Neuronal stem cell (in vitro differentiated cells): ENCODE measurements at regions not wholly inside any gene's neighbourhood (a gene's known extent, or its start where the extent isn't known, plus 50 kb on each side); places are given as distances from the start of the nearest gene placed in this dataset.
"Not testable (repeated sequence)": the region's sequence is repeated elsewhere in the genome, so short reads cannot be mapped to it uniquely, and the experiment has no call there.

Experiments
- DNase-seq: peaks from one replicate; pipeline ENCODE4 v3.0.0-alpha.2; 2013; ENCODE audit warnings: low spot score
- H2AFZ ChIP-seq: one replicate; pipeline ENCODE4 v1.6.1; 2013; ENCODE audit warnings: mild to moderate bottlenecking, low read length, inconsistent platforms
- H2AK5ac ChIP-seq: 2 replicates; pipeline ENCODE4 v1.6.1; 2013; ENCODE audit warnings: low read depth, mild to moderate bottlenecking, inconsistent platforms, low read length, moderate library complexity, mixed read lengths
- H2BK120ac ChIP-seq: 2 replicates; pipeline ENCODE4 v1.6.1; 2013; ENCODE audit warnings: low read depth, mild to moderate bottlenecking, inconsistent platforms, low read length, moderate library complexity, mixed read lengths
- H2BK12ac ChIP-seq: one replicate; pipeline ENCODE4 v1.6.1; 2013; ENCODE audit warnings: low read length, inconsistent platforms
- H2BK15ac ChIP-seq: 2 replicates; pipeline ENCODE4 v1.6.1; 2013; ENCODE audit warnings: mild to moderate bottlenecking, low read length, inconsistent platforms, mixed read lengths
- H2BK5ac ChIP-seq: one replicate; pipeline ENCODE4 v1.6.1; 2013; ENCODE audit warnings: inconsistent platforms, mild to moderate bottlenecking, low read length, moderate library complexity
- H3K14ac ChIP-seq: one replicate; pipeline ENCODE4 v1.6.1; 2013; ENCODE audit warnings: low read length, inconsistent platforms
- H3K18ac ChIP-seq: 2 replicates; pipeline ENCODE4 v1.6.1; 2013; ENCODE audit warnings: low read length, inconsistent platforms
- H3K23ac ChIP-seq: 2 replicates; pipeline ENCODE4 v1.6.1; 2013; ENCODE audit warnings: low read depth, mild to moderate bottlenecking, mixed read lengths, low read length, inconsistent platforms; ENCODE audit not compliant: poor library complexity
- H3K27ac ChIP-seq: replicated peaks from 3 replicates; pipeline ENCODE4 v1.5.1; 2013; ENCODE audit warnings: low read length, inconsistent platforms
- H3K27me3 ChIP-seq, 3 experiments: 2 replicates each; pipeline ENCODE4 v1.6.1; 2013; ENCODE audit warnings: low read length in 3 of 3, mild to moderate bottlenecking in 2 of 3, inconsistent platforms in 1 of 3, low read depth in 1 of 3, mixed read lengths in 1 of 3, moderate library complexity in 1 of 3; ENCODE audit not compliant: control insufficient read depth in 3 of 3, insufficient read depth in 3 of 3
- H3K36me3 ChIP-seq, 2 donors: replicated peaks in 1 of 2; 2 replicates each; pipeline ENCODE4 v1.6.1; 2013; ENCODE audit warnings: low read length in 2 of 2; ENCODE audit not compliant: control insufficient read depth in 2 of 2, insufficient read depth in 2 of 2
- H3K4ac ChIP-seq: 2 replicates; pipeline ENCODE4 v1.6.1; 2013; ENCODE audit warnings: inconsistent platforms, mild to moderate bottlenecking, low read length, moderate library complexity
- H3K4me1 ChIP-seq, 2 donors: 1 replicate in 1 of 2; 2 replicates in 1 of 2; pipeline ENCODE4 v1.6.1; 2013; ENCODE audit warnings: low read length in 2 of 2, low read depth in 1 of 2; ENCODE audit not compliant: control insufficient read depth in 2 of 2, insufficient read depth in 1 of 2
- H3K4me2 ChIP-seq: one replicate; pipeline ENCODE4 v1.6.1; 2013; ENCODE audit warnings: mild to moderate bottlenecking, low read length, inconsistent platforms; ENCODE audit not compliant: insufficient read depth, poor library complexity, severe bottlenecking
- H3K4me3 ChIP-seq, 2 donors: 2 replicates each; pipeline ENCODE4 v1.5.1; 2013; ENCODE audit warnings: low read length in 2 of 2, mild to moderate bottlenecking in 2 of 2, inconsistent platforms in 1 of 2, moderate library complexity in 1 of 2
- H3K79me1 ChIP-seq: one replicate; pipeline ENCODE4 v1.6.1; 2013; ENCODE audit warnings: low read depth, mild to moderate bottlenecking, inconsistent platforms, low read length, moderate library complexity
- H3K9ac ChIP-seq: one replicate; pipeline ENCODE4 v1.6.1; 2013; ENCODE audit warnings: mild to moderate bottlenecking, low read depth, low read length, inconsistent platforms; ENCODE audit not compliant: poor library complexity
- H3K9me3 ChIP-seq, 2 donors: replicated peaks in 1 of 2; 2 replicates each; pipeline versions ENCODE3 to v1.6.1; 2013; ENCODE audit warnings: low read length in 2 of 2, mild to moderate bottlenecking in 2 of 2, inconsistent platforms in 1 of 2, low read depth in 1 of 2, mixed read lengths in 1 of 2, moderate library complexity in 1 of 2; ENCODE audit not compliant: control insufficient read depth in 2 of 2, insufficient read depth in 1 of 2
- H4K8ac ChIP-seq: one replicate; pipeline ENCODE4 v1.6.1; 2013; ENCODE audit warnings: low read depth, mild to moderate bottlenecking, inconsistent platforms, low read length, moderate library complexity
- H4K91ac ChIP-seq: one replicate; pipeline ENCODE4 v1.6.1; 2013; ENCODE audit warnings: low read length, low read depth, mild to moderate bottlenecking, inconsistent platforms; ENCODE audit not compliant: poor library complexity
- WGBS, 2 donors: extraction: QIAGEN DNeasy Blood & Tissue Kit; methylation state at CpG; one replicate each; pipeline ENCODE4 v1.1.7; 2013; ENCODE audit warnings: missing lambda C conversion rate in 2 of 2, mixed read lengths in 1 of 2; ENCODE audit not compliant: insufficient read length in 2 of 2, insufficient replicate concordance in 1 of 2; ENCODE audit errors: extremely low coverage in 2 of 2; 5-methylcytosine and 5-hydroxymethylcytosine counted together

DNA sequence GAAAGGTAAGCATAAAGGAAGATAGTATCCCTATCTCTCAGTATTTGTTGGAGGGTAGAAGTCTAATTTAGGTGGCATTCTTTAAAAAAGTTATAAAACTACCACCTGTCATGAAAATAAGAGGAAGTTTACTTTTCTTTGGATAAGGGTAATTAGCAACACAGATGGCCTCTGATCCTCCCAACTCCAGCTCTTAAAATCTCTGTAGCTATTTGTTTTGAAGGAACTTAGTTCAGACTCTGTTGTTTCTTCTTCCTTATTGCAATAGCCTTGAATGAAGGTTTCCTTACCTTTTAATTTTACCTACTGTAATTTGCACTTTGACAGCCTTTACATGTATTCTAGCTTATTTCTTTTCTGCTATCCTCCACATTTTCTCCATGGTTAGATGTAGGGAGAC lies 1261.3 kb downstream of the RAPGEF2 start:
- Histone ChIP-seq H3K14ac (no peak overlapping the region), H3K9me3 (no peaks in the 10 kb centered on the region), H2AFZ (no peak overlapping the region), H3K4ac (no peak overlapping the region), H3K36me3 (no peaks in the 10 kb centered on the region), H2BK120ac (no peak overlapping the region), H3K4me3 (no peak overlapping the region), H2BK15ac (no peak overlapping the region), H3K27me3 (no peaks in the 10 kb centered on the region), H3K27ac (no peak overlapping the region), H4K91ac (no peak overlapping the region), H4K8ac (no peak overlapping the region), H3K79me1 (no peaks in the 10 kb centered on the region), H3K9ac (no peak overlapping the region), H3K23ac (no peak overlapping the region), H3K4me2 (no peak overlapping the region), H3K4me1 (no peaks in the 10 kb centered on the region), H2BK12ac (no peak overlapping the region), H2AK5ac (no peak overlapping the region), H3K18ac (no peak overlapping the region), H2BK5ac (no peak overlapping the region)
- DNase-seq = no peak

DNA sequence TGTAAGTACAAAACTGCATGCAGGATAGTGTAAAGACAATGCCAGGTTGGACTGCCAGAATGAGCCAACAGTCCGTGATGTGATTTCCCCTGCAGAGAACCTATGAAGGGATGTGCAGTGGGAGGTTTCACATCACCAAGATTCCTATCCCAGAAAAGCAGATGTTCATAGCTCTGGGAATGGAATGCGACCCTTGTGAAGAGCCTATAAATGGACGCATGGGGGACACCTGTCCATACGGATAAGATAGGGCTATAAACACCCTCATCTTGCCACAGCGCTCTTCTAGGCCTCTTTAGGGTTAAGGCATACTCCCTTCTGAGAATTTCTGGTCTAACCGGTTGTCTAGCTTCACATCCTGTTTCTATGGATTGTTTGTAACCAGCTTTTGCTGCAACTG lies 1261.8 kb downstream of the RAPGEF2 start:
- H2BK120ac ChIP-seq, H2AK5ac ChIP-seq, H3K27ac ChIP-seq, H2AFZ ChIP-seq, H3K23ac ChIP-seq, H3K4ac ChIP-seq, H3K4me2 ChIP-seq, H3K27me3 ChIP-seq, H2BK5ac ChIP-seq, H3K9me3 ChIP-seq, H3K4me3 ChIP-seq, H3K14ac ChIP-seq, H2BK15ac ChIP-seq, H3K79me1 ChIP-seq, H3K4me1 ChIP-seq, H2BK12ac ChIP-seq, H3K36me3 ChIP-seq, H3K18ac ChIP-seq, H4K8ac ChIP-seq, H4K91ac ChIP-seq, H3K9ac ChIP-seq, DNase-seq: not testable (repeated sequence)
- WGBS, 2 donors = no CpG with 5 or more reads among the region's 6 CpGs

DNA sequence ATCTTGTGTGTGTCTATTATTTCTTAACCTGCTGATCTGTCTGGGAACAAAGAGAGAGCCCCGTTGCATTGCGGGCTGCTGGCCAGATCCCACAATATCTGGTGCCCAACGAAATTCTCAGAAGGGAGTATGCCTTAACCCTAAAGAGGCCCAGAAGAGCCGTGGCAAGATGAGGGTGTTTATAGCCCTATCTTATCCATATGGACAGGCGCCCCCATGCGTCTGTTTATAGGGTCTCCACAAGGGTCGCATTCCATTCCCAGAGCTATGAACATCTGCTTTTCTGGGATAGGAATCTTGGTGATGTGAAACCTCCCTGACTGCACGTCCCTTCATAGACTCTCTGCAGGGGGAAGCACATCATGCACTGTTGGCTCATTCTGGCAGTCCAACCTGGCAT lies 1262.5 kb downstream of the RAPGEF2 start:
- not testable (repeated sequence) for DNase-seq, H3K4me1 ChIP-seq, H3K79me1 ChIP-seq, H3K9ac ChIP-seq, H2BK120ac ChIP-seq, H2BK15ac ChIP-seq, H3K36me3 ChIP-seq, H4K91ac ChIP-seq, H3K4me3 ChIP-seq, H3K9me3 ChIP-seq, H3K14ac ChIP-seq, H2AFZ ChIP-seq, H2BK5ac ChIP-seq, H3K27me3 ChIP-seq, H3K23ac ChIP-seq, H3K4me2 ChIP-seq, H2BK12ac ChIP-seq, H4K8ac ChIP-seq, H3K18ac ChIP-seq, H3K27ac ChIP-seq, H2AK5ac ChIP-seq, H3K4ac ChIP-seq
- no CpG with 5 or more reads among the region's 8 CpGs for WGBS, 2 donors

DNA sequence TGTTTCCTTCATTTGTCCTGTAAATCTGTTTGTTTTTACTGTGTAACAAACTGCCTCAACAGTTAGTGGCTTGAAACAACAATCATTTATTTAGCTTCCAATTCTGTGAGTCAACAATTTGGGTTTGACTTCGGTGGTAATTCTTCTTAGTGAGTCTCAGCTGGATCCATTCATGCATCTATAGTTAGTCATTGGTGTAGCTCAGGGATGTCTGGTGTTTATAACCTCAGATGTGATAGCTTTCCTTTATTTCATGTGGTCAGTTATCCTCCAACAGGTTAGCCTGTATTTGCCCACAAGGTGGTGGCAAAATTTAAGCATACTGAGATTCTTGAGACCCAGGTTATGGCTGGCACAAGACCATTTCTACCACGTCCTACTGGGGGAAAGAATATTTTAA lies 1267.2 kb downstream of the RAPGEF2 start:
- Histone ChIP-seq H3K27ac (no peak overlapping the region), H3K18ac (no peak overlapping the region), H2BK15ac (no peak overlapping the region), H3K79me1 (no peaks in the 10 kb centered on the region), H3K4me2 (no peak overlapping the region), H2AK5ac (no peak overlapping the region), H3K27me3 (no peaks in the 10 kb centered on the region), H3K4me1 (no peaks in the 10 kb centered on the region), H4K91ac (no peak overlapping the region), H2AFZ (no peak overlapping the region), H3K9ac (no peak overlapping the region), H2BK5ac (no peak overlapping the region), H3K4me3 (no peak overlapping the region), H3K36me3 (no peaks in the 10 kb centered on the region), H2BK12ac (no peak overlapping the region), H3K4ac (no peak overlapping the region), H3K14ac (no peak overlapping the region), H4K8ac (no peak overlapping the region), H3K23ac (no peak overlapping the region), H3K9me3 (no peaks in the 10 kb centered on the region), H2BK120ac (no peak overlapping the region)
- WGBS, 2 donors = no CpG with 5 or more reads among the region's 2 CpGs
- no peak for DNase-seq
